Calu3 (cell line): ENCODE measurements at regions not wholly inside any gene's neighbourhood (a gene's known extent, or its start where the extent isn't known, plus 50 kb on each side); places are given as distances from the start of the nearest gene placed in this dataset.

ENCODE experiments used
- BruUV-seq: library from RNA; stranded (reverse); fragments of 400-500 nt; replicated peaks from 2 replicates; lab custom pipeline; 2021; lab: Mats Ljungman, UMichigan
- CTCF ChIA-PET: fragments of 300-600 bp; sonication (Branson Sonifier 250); formaldehyde crosslinking; loops from one replicate; lab custom pipeline; 2022; ENCODE audit warnings: antibody characterized with exemption; lab: Charles Lee
- DNase-seq: peaks from one replicate; pipeline ENCODE4 v3.0.0; 2022
- H3K27ac Mint-ChIP-seq: one replicate; pipeline ENCODE4 v1.8.0; 2022; ENCODE audit warnings: mixed read lengths; ENCODE audit not compliant: unreplicated experiment
- H3K27me3 Mint-ChIP-seq: one replicate; pipeline ENCODE4 v1.8.0; 2022; ENCODE audit warnings: mixed read lengths; ENCODE audit not compliant: unreplicated experiment
- H3K36me3 Mint-ChIP-seq: one replicate; pipeline ENCODE4 v1.8.0; 2022; ENCODE audit warnings: mild to moderate bottlenecking, moderate library complexity, mixed read lengths; ENCODE audit not compliant: insufficient read depth, unreplicated experiment
- H3K4me1 Mint-ChIP-seq: one replicate; pipeline ENCODE4 v1.8.0; 2022; ENCODE audit warnings: mild to moderate bottlenecking, low read depth, mixed read lengths; ENCODE audit not compliant: unreplicated experiment
- H3K4me3 Mint-ChIP-seq: one replicate; pipeline ENCODE4 v1.8.0; 2022; ENCODE audit warnings: mild to moderate bottlenecking, low read depth, moderate library complexity, mixed read lengths; ENCODE audit not compliant: unreplicated experiment
- H3K9me3 Mint-ChIP-seq: one replicate; pipeline ENCODE4 v1.8.0; 2022; ENCODE audit warnings: low read depth, mixed read lengths; ENCODE audit not compliant: unreplicated experiment
- CTCF ChIP-seq: fragments of 200-600 bp; IDR thresholded peaks from one replicate; pipeline ENCODE4 v1.8.0; 2022; ENCODE audit warnings: antibody characterized with exemption; ENCODE audit not compliant: unreplicated experiment
- intact Hi-C: fragments of 100-400 bp; cut with micrococcal nuclease; formaldehyde crosslinking; loops from one replicate; pipeline ENCODE4 v1.10.0; 2022; ENCODE audit not compliant: unreplicated experiment

- intact Hi-C loops, result no loop called here
- peaks cover 31% of the 10 kb centered on the region for H3K27me3 Mint-ChIP-seq
- H3K36me3 Mint-ChIP-seq, result no peaks in the 10 kb centered on the region
- CTCF ChIA-PET, result no interaction called here
- H3K4me1 Mint-ChIP-seq, result peaks cover 3% of the 10 kb centered on the region
- BruUV-seq, result no TSS peak
- no peak overlapping the region for H3K27ac Mint-ChIP-seq
- no peak for TF ChIP-seq CTCF
- no peak overlapping the region for H3K4me3 Mint-ChIP-seq
- peaks cover 3% of the 10 kb centered on the region for H3K9me3 Mint-ChIP-seq
- DNase-seq, result no peak
These were observed 117.9 kb upstream of the MED13L start for GRCh38 chr12:116395396-116395795.

GRCh38 chr12:116397148-116397547 is 119.7 kb upstream of the MED13L start:
- H3K9me3 Mint-ChIP-seq, result peaks cover 3% of the 10 kb centered on the region
- intact Hi-C loops, result no loop called here
- no peaks in the 10 kb centered on the region for H3K36me3 Mint-ChIP-seq
- H3K4me1 Mint-ChIP-seq, result no peaks in the 10 kb centered on the region
- no peak overlapping the region for H3K4me3 Mint-ChIP-seq
- no peak for TF ChIP-seq CTCF
- H3K27me3 Mint-ChIP-seq, result peaks cover 40% of the 10 kb centered on the region
- H3K27ac Mint-ChIP-seq, result no peak overlapping the region
- no peak for DNase-seq
- CTCF ChIA-PET, result no interaction called here
- no TSS peak for BruUV-seq

GRCh38 chr12:116398193-116398592 is 120.7 kb upstream of the MED13L start:
- Mint-ChIP-seq H3K36me3 (no peaks in the 10 kb centered on the region), H3K27ac (no peak overlapping the region), H3K9me3 (peaks cover 3% of the 10 kb centered on the region), H3K27me3 (peaks cover 51% of the 10 kb centered on the region), H3K4me3 (no peak overlapping the region), H3K4me1 (no peaks in the 10 kb centered on the region)
- intact Hi-C loops, result no loop called here
- TF ChIP-seq CTCF, result no peak
- DNase-seq, result no peak
- no TSS peak for BruUV-seq
- CTCF ChIA-PET, result interaction anchor here (0.9 kb wide), 1 partner anchor 28 kb away, joined by 3 read pairs; no protein-coding TSS in a partner anchor

GRCh38 chr12:116399055-116399454 is 121.6 kb upstream of the MED13L start:
- CTCF ChIA-PET, result no interaction called here
- Mint-ChIP-seq H3K27me3 (peaks cover 51% of the 10 kb centered on the region), H3K27ac (no peak overlapping the region), H3K4me3 (no peak overlapping the region), H3K4me1 (no peaks in the 10 kb centered on the region), H3K36me3 (no peaks in the 10 kb centered on the region), H3K9me3 (peaks cover 3% of the 10 kb centered on the region)
- no TSS peak for BruUV-seq
- intact Hi-C loops, result no loop called here
- no peak for TF ChIP-seq CTCF
- DNase-seq, result no peak
